Astrocyte of the hippocampus (primary cell): ENCODE measurements at regions not wholly inside any gene's neighbourhood (a gene's known extent, or its start where the extent isn't known, plus 50 kb on each side); places are given as distances from the start of the nearest gene placed in this dataset.
A peak's percentile ranks its signal among the peaks of the same experiment; 100 is the strongest.
"Not testable (repeated sequence)": the region's sequence is repeated elsewhere in the genome, so short reads cannot be mapped to it uniquely, and the experiment has no call there.

Experiments used
- DNase-seq: peaks from one replicate; pipeline ENCODE4 v3.0.0; 2011; ENCODE audit warnings: low read depth, low spot score

DNA sequence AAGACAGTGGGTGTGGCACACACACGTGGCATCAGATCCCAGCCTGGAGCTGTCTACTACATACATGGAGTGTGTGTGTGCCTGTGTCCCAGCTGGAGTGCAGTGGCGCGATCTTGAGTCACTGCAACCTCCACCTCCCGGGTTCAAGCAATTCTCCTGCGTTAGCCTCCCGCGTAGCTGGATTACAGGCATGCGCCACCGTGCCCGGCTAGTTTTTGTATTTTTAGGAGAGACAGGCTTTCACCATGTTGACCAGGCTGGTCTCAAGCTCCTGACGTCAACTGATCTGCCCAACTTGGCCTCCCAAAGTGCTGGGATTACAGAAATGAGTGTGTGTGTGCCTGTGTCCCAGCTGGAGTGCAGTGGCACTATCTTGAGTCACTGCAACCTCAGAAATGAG lies 108.8 kb downstream of the IL12A start:
- no peak for DNase-seq

GRCh38 chr3:160098261-160098908 lies 109.8 kb downstream of the IL12A start:
- no peak for DNase-seq

DNA sequence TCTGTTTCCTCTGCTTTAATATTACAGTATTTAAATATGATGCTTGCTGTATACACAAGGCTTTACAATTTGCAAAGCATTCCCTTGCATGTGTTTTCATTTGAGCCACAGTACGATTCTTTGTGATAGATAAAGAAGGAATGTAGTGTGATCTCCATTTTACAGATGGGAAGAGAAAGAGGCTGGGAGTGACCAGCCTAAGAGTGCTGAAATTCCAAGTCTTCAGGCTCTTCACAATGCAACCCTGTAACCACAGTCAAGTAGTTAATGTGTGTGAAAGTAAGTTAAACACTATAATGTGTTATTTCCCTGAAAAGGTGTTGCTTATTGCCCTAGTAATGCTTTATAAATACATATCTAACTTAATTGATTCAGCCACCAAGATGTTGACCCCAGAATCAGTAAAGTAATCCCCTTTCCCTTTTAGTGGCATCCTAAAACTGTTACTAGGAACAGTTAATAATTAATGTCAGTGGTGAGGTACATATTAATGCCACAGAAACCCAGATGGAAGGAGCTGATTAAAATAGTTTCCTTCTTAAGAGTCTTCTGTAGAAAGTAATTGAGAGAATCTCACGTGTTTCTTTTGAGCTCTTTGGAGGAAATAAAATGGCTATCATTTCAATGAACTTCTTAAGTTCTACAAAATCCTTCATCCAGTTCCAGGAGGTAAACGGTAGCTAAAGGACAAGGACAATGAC lies 110.4 kb downstream of the IL12A start:
- no peak for DNase-seq

GRCh38 chr3:160099834-160100233 lies 111.2 kb downstream of the IL12A start:
- no peak for DNase-seq

- no peak for DNase-seq
Observed at GRCh38 chr3:160100610-160101009, 112.0 kb downstream of the IL12A start.

DNA sequence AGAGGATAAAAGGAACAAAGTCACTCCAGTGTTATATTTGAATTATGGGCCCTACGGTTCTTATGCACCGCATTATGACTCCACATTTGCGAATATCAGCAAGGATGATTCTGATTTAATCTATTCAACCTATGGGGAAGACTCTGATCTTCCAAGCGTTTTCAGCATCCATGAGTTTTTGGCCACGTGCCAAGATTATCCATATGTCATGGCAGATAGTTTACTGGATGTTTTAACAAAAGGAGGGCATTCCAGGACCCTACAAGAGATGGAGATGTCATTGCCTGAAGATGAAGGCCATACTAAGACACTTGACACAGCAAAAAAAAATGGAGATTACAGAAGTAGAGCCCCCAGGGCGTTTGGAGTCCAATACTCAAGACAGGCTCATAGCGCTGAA lies 113.4 kb downstream of the IL12A start:
- not testable (repeated sequence) for DNase-seq

GRCh38 chr3:160103397-160103796 lies 114.8 kb downstream of the IL12A start:
- no peak for DNase-seq

GRCh38 chr3:160105907-160106584 lies 117.4 kb downstream of the IL12A start:
- no peak for DNase-seq

GRCh38 chr3:160106905-160107861 lies 118.0 kb upstream of the C3orf80 start:
- no peak for DNase-seq

DNA sequence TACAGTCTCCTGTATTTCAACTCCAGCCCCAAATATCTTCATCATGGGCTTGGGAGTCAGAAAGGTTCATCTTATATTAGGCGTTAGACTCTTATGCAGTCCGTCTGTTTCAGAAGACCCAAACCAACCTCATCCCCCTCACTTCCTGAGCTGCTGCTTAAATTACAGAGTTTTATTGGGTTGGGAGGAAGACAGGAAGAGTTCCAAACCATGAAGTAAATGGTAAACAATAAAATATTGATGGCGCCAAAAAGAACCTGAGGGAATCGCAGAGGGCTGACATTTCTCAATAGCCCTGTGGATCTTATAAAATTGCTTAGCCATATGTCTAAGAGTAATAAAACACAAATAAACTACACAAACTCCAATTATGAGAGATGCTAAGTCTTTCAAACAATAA lies 116.9 kb upstream of the C3orf80 start:
- no peak for DNase-seq

DNA sequence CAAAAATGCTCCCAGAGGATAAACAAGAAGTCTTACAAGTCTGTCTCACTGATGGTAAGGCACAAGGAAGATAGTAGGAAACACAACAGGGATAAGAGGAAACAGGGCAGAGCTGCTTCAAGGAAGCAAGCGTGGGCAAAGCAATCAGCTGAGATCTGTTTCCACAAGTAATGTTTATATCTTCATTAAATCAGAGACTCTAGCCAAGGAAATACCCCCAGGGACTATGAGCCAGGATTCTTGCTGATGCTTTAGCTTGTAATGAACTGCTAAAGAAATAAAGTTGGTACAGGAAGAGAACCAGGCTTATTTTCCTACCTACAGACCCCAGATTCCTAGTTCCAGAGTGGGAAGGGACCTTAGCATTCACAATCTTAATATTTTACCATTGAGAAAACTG lies 112.7 kb upstream of the C3orf80 start:
- no peak for DNase-seq

GRCh38 chr3:160112996-160113395 lies 112.2 kb upstream of the C3orf80 start:
- no peak for DNase-seq

GRCh38 chr3:160114355-160114995 lies 110.7 kb upstream of the C3orf80 start:
- DNase-seq = no peak

DNA sequence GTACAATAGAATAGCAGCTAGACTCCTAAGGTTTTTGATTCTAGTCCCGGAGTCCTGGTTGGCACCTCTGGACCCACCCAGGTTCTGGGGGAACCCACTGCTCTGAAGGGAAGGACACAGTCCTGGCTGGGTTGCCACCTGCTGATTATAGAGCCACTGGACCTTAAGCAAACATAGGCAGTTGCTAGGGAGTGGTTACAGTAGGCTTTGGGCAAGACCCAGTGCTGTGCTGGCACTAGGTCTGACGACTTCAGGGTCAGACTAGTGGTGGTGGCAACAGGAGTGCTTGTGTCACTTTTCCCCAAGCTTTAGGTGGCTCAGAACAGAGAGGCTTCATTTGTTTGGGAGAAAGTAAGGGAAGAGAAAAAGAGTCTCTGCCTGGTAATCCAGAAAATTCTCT lies 109.8 kb upstream of the C3orf80 start:
- no peak for DNase-seq

- no peak for DNase-seq
Observed at GRCh38 chr3:160124224-160124623, 101.0 kb upstream of the C3orf80 start.

GRCh38 chr3:160125258-160125657 lies 100.0 kb upstream of the C3orf80 start:
- peak; percentile 28 for DNase-seq

- DNase-seq = no peak
Observed at GRCh38 chr3:160126051-160126450, 99.2 kb upstream of the C3orf80 start.

DNA sequence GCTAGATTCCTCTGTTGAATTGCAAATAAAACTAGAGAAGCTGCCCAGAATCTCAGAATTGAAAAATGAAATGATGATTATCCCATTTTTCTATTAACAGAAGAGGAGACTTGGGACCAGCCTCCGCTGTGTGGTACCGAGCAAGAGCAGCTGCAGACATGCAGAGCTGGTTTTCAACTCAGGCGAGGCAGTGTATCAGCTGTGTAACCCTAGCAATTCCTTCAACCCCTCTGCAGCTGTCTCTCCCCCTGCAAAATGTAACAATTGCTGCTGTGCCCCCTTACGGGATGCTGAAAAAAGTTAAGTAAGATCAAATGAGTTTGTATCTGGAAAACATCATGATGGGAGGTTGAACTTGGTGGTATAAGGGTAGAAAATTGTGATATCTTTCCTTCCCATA lies 98.5 kb upstream of the C3orf80 start:
- DNase-seq = no peak

GRCh38 chr3:160127308-160127707 lies 97.9 kb upstream of the C3orf80 start:
- DNase-seq = no peak

- no peak for DNase-seq
Observed at GRCh38 chr3:160128056-160128455, 97.2 kb upstream of the C3orf80 start.

- DNase-seq = peak; percentile 88
Observed at GRCh38 chr3:160129459-160130061, 95.7 kb upstream of the C3orf80 start.
